HepG2 (cell line): ENCODE measurements at regions not wholly inside any gene's neighbourhood (a gene's known extent, or its start where the extent isn't known, plus 50 kb on each side); places are given as distances from the start of the nearest gene placed in this dataset.

ENCODE experiments used
- ATAC-seq: fragments of 200-7000 bp; cut with Tn5 transposase; 3 replicates; pipeline ENCODE4 v1.9.1; 2020; ENCODE audit warnings: mild to moderate bottlenecking, moderate library complexity
- BruUV-seq: library from RNA; stranded (reverse); fragments of 400-500 nt; replicated peaks from 2 replicates; lab custom pipeline; 2021; lab: Mats Ljungman, UMichigan
- CTCF ChIA-PET: fragments of 300-600 bp; formaldehyde crosslinking; extraction: SDS; loops from one replicate; lab custom pipeline; 2021; ENCODE audit warnings: low total read pairs, inconsistent platforms, low intra/inter-chr PET ratio; lab: Yijun Ruan, JAX
- POLR2A ChIA-PET: fragments of 350-600 bp; sonication (Branson Sonifier 250); formaldehyde crosslinking; loops from one replicate; lab custom pipeline; 2020; ENCODE audit warnings: antibody characterized with exemption, inconsistent platforms; lab: Yijun Ruan, JAX
- DNase-seq: peaks from one replicate; pipeline ENCODE4 v3.0.0-alpha.2; 2015; ENCODE audit warnings: low spot score
- FAIRE-seq: peaks from 3 replicates; lab custom pipeline; 2011; peaks lifted over from hg19 to GRCh38; lab: Jason Lieb, UNC
- H2AFZ ChIP-seq: one replicate; pipeline ENCODE4 v1.6.1; 2011; ENCODE audit warnings: low read length, inconsistent platforms
- H3K27ac ChIP-seq: fragments of 300-600 bp; 3 replicates; pipeline ENCODE4 v1.8.0; 2011; ENCODE audit warnings: mixed run types, mild to moderate bottlenecking, mixed read lengths, low read length, inconsistent platforms; ENCODE audit not compliant: insufficient read depth; ENCODE audit errors: extremely low read length
- H3K27me3 ChIP-seq, 2 experiments: fragments of 200-600 bp in 1 of 2; 2 replicates in 1 of 2; 3 replicates in 1 of 2; pipeline versions ENCODE4 v1.6.0 to v1.8.0; 2011; ENCODE audit warnings: low read length in 2 of 2, mild to moderate bottlenecking in 2 of 2, moderate library complexity in 2 of 2, inconsistent platforms in 1 of 2; ENCODE audit not compliant: insufficient read depth in 2 of 2, control insufficient read depth in 1 of 2
- H3K36me3 ChIP-seq, 2 experiments: fragments of 200-600 bp in 1 of 2; replicated peaks in 1 of 2; 2 replicates in 1 of 2; 3 replicates in 1 of 2; pipeline versions ENCODE4 v1.5.1 to v1.8.0; 2011; ENCODE audit warnings: low read length in 2 of 2, inconsistent platforms in 1 of 2; ENCODE audit not compliant: insufficient read depth in 2 of 2, control insufficient read depth in 1 of 2
- H3K4me1 ChIP-seq: 2 replicates; pipeline ENCODE4 v1.5.1; 2012; ENCODE audit warnings: low read length, inconsistent platforms; ENCODE audit not compliant: insufficient read depth
- H3K4me2 ChIP-seq: 2 replicates; pipeline ENCODE4 v1.6.0; 2011; ENCODE audit warnings: low read depth, low read length, inconsistent platforms
- H3K4me3 ChIP-seq, 3 experiments: fragments of 200-600 bp in 1 of 3; sonication (generic), shearing (Covaris generic) in 1 of 3; replicated peaks in 1 of 3; 2 replicates each; pipeline ENCODE4 v1.5.1; 2011 to 2016; ENCODE audit warnings: low read length in 3 of 3, inconsistent platforms in 2 of 3, low read depth in 2 of 3, mild to moderate bottlenecking in 2 of 3, control low read depth in 1 of 3, mixed read lengths in 1 of 3; ENCODE audit not compliant: insufficient read depth in 1 of 3
- H3K79me2 ChIP-seq: one replicate; pipeline ENCODE4 v1.6.1; 2011; ENCODE audit warnings: low read length, inconsistent platforms; ENCODE audit not compliant: insufficient read depth
- H3K9ac ChIP-seq: 2 replicates; pipeline ENCODE4 v1.6.0; 2011; ENCODE audit warnings: mild to moderate bottlenecking, low read depth, low read length, inconsistent platforms; ENCODE audit not compliant: insufficient read depth
- H3K9me3 ChIP-seq: 2 replicates; pipeline ENCODE4 v1.5.1; 2012; ENCODE audit warnings: mild to moderate bottlenecking, low read length
- H4K20me1 ChIP-seq: 2 replicates; pipeline ENCODE4 v1.6.0; 2011; ENCODE audit warnings: inconsistent platforms, mild to moderate bottlenecking, low read length, moderate library complexity; ENCODE audit not compliant: insufficient read depth
- BHLHE40 ChIP-seq: IDR thresholded peaks from 2 replicates; pipeline ENCODE4 v1.6.1; 2011; ENCODE audit warnings: low read length, improper control_type of control experiment
- CCAR2 ChIP-seq: fragments of 200-400 bp; formaldehyde crosslinking; optimal IDR thresholded peaks from 2 replicates; pipeline ENCODE3; 2018; ENCODE audit warnings: low read depth, mild to moderate bottlenecking, low read length, moderate library complexity
- FOXJ3 ChIP-seq: sonication (generic); formaldehyde crosslinking; IDR thresholded peaks from 2 replicates; pipeline ENCODE4 v1.4.0; 2020; ENCODE audit warnings: missing genetic modification reagents, mild to moderate bottlenecking, borderline replicate concordance
- GPN1 ChIP-seq: sonication (generic); formaldehyde crosslinking; IDR thresholded peaks from 2 replicates; pipeline ENCODE4 v1.5.1; 2020; ENCODE audit warnings: missing genetic modification reagents, borderline replicate concordance
- KAT2B ChIP-seq: fragments of 150-350 bp; IDR thresholded peaks from 2 replicates; pipeline ENCODE4 v1.6.1; 2014; ENCODE audit warnings: low read depth, low read length, borderline replicate concordance
- KDM4B ChIP-seq: sonication (generic); formaldehyde crosslinking; IDR thresholded peaks from 2 replicates; pipeline ENCODE4 v1.4.0; 2020; ENCODE audit warnings: missing genetic modification reagents
- RFX1 ChIP-seq: fragments of 450-650 bp; IDR thresholded peaks from 2 replicates; pipeline ENCODE4 v1.6.1; 2017
- SP140L ChIP-seq: sonication (generic); formaldehyde crosslinking; IDR thresholded peaks from 2 replicates; pipeline ENCODE4 v1.4.0; 2020; ENCODE audit warnings: missing genetic modification reagents, borderline replicate concordance
- THAP11 ChIP-seq: IDR thresholded peaks from 2 replicates; pipeline ENCODE4 v1.6.1; 2016; ENCODE audit warnings: missing biosample characterization, missing genetic modification reagents
- THAP8 ChIP-seq: sonication (generic); formaldehyde crosslinking; IDR thresholded peaks from 2 replicates; pipeline ENCODE4 v1.5.1; 2020; ENCODE audit warnings: missing genetic modification reagents, mild to moderate bottlenecking, borderline replicate concordance
- THRA ChIP-seq: sonication (generic); formaldehyde crosslinking; IDR thresholded peaks from 2 replicates; pipeline ENCODE4 v1.4.0; 2020; ENCODE audit warnings: missing genetic modification reagents, borderline replicate concordance
- ZNF136 ChIP-seq: sonication (generic); formaldehyde crosslinking; IDR thresholded peaks from 2 replicates; pipeline ENCODE4 v1.8.1; 2022; ENCODE audit warnings: low read depth, mild to moderate bottlenecking, moderate library complexity, missing genetic modification reagents
- ZNF205 ChIP-seq: IDR thresholded peaks from 2 replicates; pipeline ENCODE4 v1.6.1; 2018; ENCODE audit warnings: missing biosample characterization, missing genetic modification reagents
- ZSCAN21 ChIP-seq: sonication (generic); formaldehyde crosslinking; IDR thresholded peaks from 2 replicates; pipeline ENCODE4 v1.8.0; 2022; ENCODE audit warnings: mild to moderate bottlenecking, missing genetic modification reagents, moderate library complexity, borderline replicate concordance
- ZSCAN25 ChIP-seq: sonication (generic); formaldehyde crosslinking; IDR thresholded peaks from 2 replicates; pipeline ENCODE4 v1.8.0; 2022; ENCODE audit warnings: mild to moderate bottlenecking, missing genetic modification reagents
- WGBS: methylation state at CpG from one replicate; pipeline ENCODE4 v1.1.6; 2017; ENCODE audit warnings: low lambda C conversion rate; 5-methylcytosine and 5-hydroxymethylcytosine counted together
- in situ Hi-C: cut with HindIII; loops from 2 replicates; pipeline ENCODE4 v1.10.0; 2017; ENCODE audit warnings: low pct_unique_long_range_greater_than_20kb; ENCODE audit not compliant: extremely low pct_ligation_motif_present
- intact Hi-C: fragments of 100-400 bp; cut with micrococcal nuclease; formaldehyde crosslinking; loops from one replicate; pipeline ENCODE4 v1.10.0; 2022; ENCODE audit not compliant: unreplicated experiment

GRCh38 chr6:91117550-91117949, 530.7 kb upstream of the MAP3K7 start:
- Histone ChIP-seq H3K27me3 (no peaks in the 10 kb centered on the region), H3K9ac (no peak overlapping the region), H3K4me1 (no peaks in the 10 kb centered on the region), H2AFZ (no peak overlapping the region), H3K36me3 (no peaks in the 10 kb centered on the region), H3K27ac (no peak overlapping the region), H3K9me3 (no peaks in the 10 kb centered on the region), H3K4me3 (no peak overlapping the region), H3K79me2 (no peaks in the 10 kb centered on the region), H3K4me2 (no peak overlapping the region), H4K20me1 (no peaks in the 10 kb centered on the region)
- no peak for DNase-seq
- no peak for TF ChIP-seq KDM4B (CRISPR knock-in tag)
- no peak for TF ChIP-seq KAT2B
- TF ChIP-seq CCAR2: no peak
- TF ChIP-seq GPN1 (CRISPR knock-in tag): no peak
- POLR2A ChIA-PET: no interaction called here
- CTCF ChIA-PET: no interaction called here
- in situ Hi-C loops: no loop called here
- intact Hi-C loops: no loop called here
- FAIRE-seq: no peak
- no peak for ATAC-seq
- no TSS peak for BruUV-seq

- H3K9me3 ChIP-seq: no peaks in the 10 kb centered on the region
- ChIA-PET CTCF (no interaction called here), POLR2A (no interaction called here)
- no peak overlapping the region for H3K27ac ChIP-seq
- DNase-seq (no peak), ATAC-seq (no peak), FAIRE-seq (no peak)
- no peaks in the 10 kb centered on the region for H3K36me3 ChIP-seq
- no peaks in the 10 kb centered on the region for H3K79me2 ChIP-seq
- 8% methylated on average over 2 of the region's 2 CpGs for WGBS
- no TSS peak for BruUV-seq
- no peaks in the 10 kb centered on the region for H3K4me1 ChIP-seq
- H4K20me1 ChIP-seq: no peaks in the 10 kb centered on the region
- H3K4me3 ChIP-seq: no peak overlapping the region
- no peaks in the 10 kb centered on the region for H3K27me3 ChIP-seq
- no peak overlapping the region for H2AFZ ChIP-seq
- in situ Hi-C loops: no loop called here
- H3K4me2 ChIP-seq: no peak overlapping the region
- intact Hi-C loops: no loop called here
- H3K9ac ChIP-seq: no peak overlapping the region
- no peak for TF ChIP-seq ZNF136 (CRISPR knock-in tag)
- TF ChIP-seq SP140L: no peak
- TF ChIP-seq FOXJ3: no peak
- no peak for TF ChIP-seq RFX1
- TF ChIP-seq THAP11: no peak
- TF ChIP-seq ZSCAN25 (CRISPR knock-in tag): no peak
- TF ChIP-seq ZNF205 (CRISPR knock-in tag): no peak
- no peak for TF ChIP-seq BHLHE40
- TF ChIP-seq THRA (CRISPR knock-in tag): no peak
- TF ChIP-seq THAP8 (CRISPR knock-in tag): no peak
- no peak for TF ChIP-seq ZSCAN21
These were observed 527.3 kb upstream of the MAP3K7 start for GRCh38 chr6:91114123-91114708.
